RWPE2 (cell line): ENCODE measurements at regions not wholly inside any gene's neighbourhood (a gene's known extent, or its start where the extent isn't known, plus 50 kb on each side); places are given as distances from the start of the nearest gene placed in this dataset.

ENCODE experiments used
- ATAC-seq: fragments of 200-7000 bp; cut with Tn5 transposase; 3 replicates; pipeline ENCODE4 v1.9.1; 2021; ENCODE audit warnings: low read depth
- DNase-seq: peaks from one replicate; pipeline ENCODE4 v3.0.0-alpha.2; 2020; ENCODE audit warnings: low spot score
- H3K27ac ChIP-seq: fragments of 450-650 bp; 2 replicates; pipeline ENCODE4 v1.5.1; 2017; ENCODE audit warnings: mild to moderate bottlenecking; ENCODE audit not compliant: poor library complexity, severe bottlenecking
- H3K27me3 ChIP-seq: fragments of 250-450 bp; sonication (Bioruptor Pico); 2 replicates; pipeline ENCODE4 v1.5.1; 2021; ENCODE audit warnings: mild to moderate bottlenecking, moderate library complexity; ENCODE audit not compliant: insufficient read depth, poor library complexity, severe bottlenecking
- H3K36me3 ChIP-seq: fragments of 250-450 bp; sonication (Bioruptor Pico); 2 replicates; pipeline ENCODE4 v1.5.1; 2020; ENCODE audit warnings: low read depth, mild to moderate bottlenecking, moderate library complexity
- H3K4me1 ChIP-seq: fragments of 250-450 bp; sonication (Bioruptor Pico); 2 replicates; pipeline ENCODE4 v1.5.1; 2021; ENCODE audit warnings: mild to moderate bottlenecking, moderate library complexity; ENCODE audit not compliant: insufficient read depth, poor library complexity, severe bottlenecking
- H3K4me3 ChIP-seq: fragments of 250-450 bp; sonication (Bioruptor Pico); 2 replicates; pipeline ENCODE4 v1.5.1; 2021; ENCODE audit warnings: mild to moderate bottlenecking, moderate library complexity; ENCODE audit not compliant: severe bottlenecking
- H3K9me3 ChIP-seq: fragments of 250-450 bp; sonication (Bioruptor Pico); 2 replicates; pipeline ENCODE4 v1.5.1; 2021; ENCODE audit warnings: mild to moderate bottlenecking, moderate library complexity; ENCODE audit not compliant: severe bottlenecking
- CTCF ChIP-seq: fragments of 450-650 bp; IDR thresholded peaks from one replicate; pipeline ENCODE4 v1.5.1; 2017; ENCODE audit warnings: mild to moderate bottlenecking, moderate library complexity; ENCODE audit not compliant: poor library complexity, severe bottlenecking

DNA sequence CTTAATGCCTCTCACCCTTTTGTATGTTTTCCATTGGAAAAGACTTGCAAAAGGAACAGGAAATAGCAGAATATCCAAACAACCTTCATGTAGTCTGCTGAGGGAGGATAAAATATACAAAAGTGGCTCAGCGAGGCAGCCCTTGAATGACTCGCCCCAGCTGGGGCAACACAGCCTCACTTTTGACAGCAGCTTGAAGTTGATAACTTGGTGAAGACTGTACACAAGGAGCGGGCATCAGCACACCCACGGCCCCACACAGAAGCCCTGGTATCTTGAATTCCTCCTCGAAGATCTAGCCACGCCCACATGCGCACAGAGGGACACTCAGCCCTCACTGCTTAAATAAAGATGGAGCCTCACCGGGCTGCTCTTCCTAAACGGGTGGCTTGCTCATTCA, 161.0 kb downstream of the IRS1 start:
- no peaks in the 10 kb centered on the region for H3K27me3 ChIP-seq
- H3K4me3 ChIP-seq: no peak overlapping the region
- H3K4me1 ChIP-seq: no peaks in the 10 kb centered on the region
- H3K36me3 ChIP-seq: no peaks in the 10 kb centered on the region
- no peak for TF ChIP-seq CTCF
- ATAC-seq (no peak), DNase-seq (no peak)
- no peak overlapping the region for H3K27ac ChIP-seq
- H3K9me3 ChIP-seq: no peaks in the 10 kb centered on the region

GRCh38 chr2:226637383-226637782, 162.2 kb downstream of the IRS1 start:
- H3K4me1 ChIP-seq: no peaks in the 10 kb centered on the region
- no peak for TF ChIP-seq CTCF

GRCh38 chr2:226636586-226636985, 163.0 kb downstream of the IRS1 start:
- no peak for DNase-seq
- Histone ChIP-seq H3K27ac (no peak overlapping the region), H3K9me3 (no peaks in the 10 kb centered on the region), H3K4me3 (no peak overlapping the region), H3K36me3 (no peaks in the 10 kb centered on the region), H3K27me3 (no peaks in the 10 kb centered on the region), H3K4me1 (no peaks in the 10 kb centered on the region)
- ATAC-seq: no peak
- no peak for TF ChIP-seq CTCF

More at GRCh38 chr2:226637383-226637782, 162.2 kb downstream of the IRS1 start:
- Histone ChIP-seq H3K9me3 (no peaks in the 10 kb centered on the region), H3K27me3 (no peaks in the 10 kb centered on the region), H3K27ac (no peak overlapping the region), H3K4me3 (no peak overlapping the region), H3K36me3 (no peaks in the 10 kb centered on the region)
- no peak for DNase-seq
- ATAC-seq: no peak

GRCh38 chr2:226634943-226635604, 164.5 kb downstream of the IRS1 start:
- H3K4me3 ChIP-seq: no peak overlapping the region
- no peaks in the 10 kb centered on the region for H3K9me3 ChIP-seq
- DNase-seq (no peak), ATAC-seq (no peak)
- no peak overlapping the region for H3K27ac ChIP-seq
- H3K27me3 ChIP-seq: no peaks in the 10 kb centered on the region
- no peaks in the 10 kb centered on the region for H3K4me1 ChIP-seq
- no peak for TF ChIP-seq CTCF
- no peaks in the 10 kb centered on the region for H3K36me3 ChIP-seq

- no peak overlapping the region for H3K27ac ChIP-seq
- no peaks in the 10 kb centered on the region for H3K36me3 ChIP-seq
- no peaks in the 10 kb centered on the region for H3K27me3 ChIP-seq
- TF ChIP-seq CTCF: no peak
- DNase-seq (no peak), ATAC-seq (no peak)
- no peaks in the 10 kb centered on the region for H3K4me1 ChIP-seq
- no peak overlapping the region for H3K4me3 ChIP-seq
- no peaks in the 10 kb centered on the region for H3K9me3 ChIP-seq
These were observed 167.9 kb downstream of the IRS1 start for GRCh38 chr2:226631671-226632070.
